Naive thymus-derived CD4-positive, alpha-beta T cell (primary cell): ENCODE measurements at regions not wholly inside any gene's neighbourhood (a gene's known extent, or its start where the extent isn't known, plus 50 kb on each side); places are given as distances from the start of the nearest gene placed in this dataset.

ENCODE experiments used
- ATAC-seq: fragments of 150-1000 bp; cut with Tn5 transposase; 2 replicates; pipeline ENCODE4 v1.10.0; 2021; ENCODE audit warnings: mild to moderate bottlenecking, moderate library complexity
- CTCF ChIA-PET: fragments of 350-600 bp; sonication (Branson Sonifier 250); formaldehyde crosslinking; loops from one replicate; lab custom pipeline; 2021; ENCODE audit warnings: antibody characterized with exemption; lab: Charles Lee
- POLR2A ChIA-PET: fragments of 350-600 bp; sonication (Branson Sonifier 250); formaldehyde crosslinking; loops from one replicate; lab custom pipeline; 2021; ENCODE audit warnings: antibody characterized with exemption, inconsistent platforms; lab: Charles Lee
- DNase-seq, 9 donors: peaks; one replicate each; pipeline versions ENCODE4 v3.0.0 to v3.0.0-alpha.2; 2020 to 2022; ENCODE audit warnings: mixed read lengths in 1 of 9
- H3K27ac ChIP-seq: one replicate; pipeline ENCODE4 v1.7.0; 2013; ENCODE audit warnings: mild to moderate bottlenecking, low read depth, low read length, moderate library complexity
- H3K27me3 ChIP-seq, 2 donors: one replicate each; pipeline ENCODE4 v1.7.0; 2013; ENCODE audit warnings: low read length in 2 of 2, mild to moderate bottlenecking in 2 of 2, moderate library complexity in 2 of 2; ENCODE audit not compliant: control insufficient read depth in 2 of 2, insufficient read depth in 2 of 2
- H3K36me3 ChIP-seq, 3 experiments: 1 replicate in 2 of 3; 2 replicates in 1 of 3; pipeline ENCODE4 v1.7.0; 2013; ENCODE audit warnings: low read length in 3 of 3, mild to moderate bottlenecking in 3 of 3, moderate library complexity in 1 of 3; ENCODE audit not compliant: insufficient read depth in 3 of 3, control insufficient read depth in 2 of 3
- H3K4me1 ChIP-seq, 2 donors: one replicate each; pipeline ENCODE4 v1.7.0; 2013; ENCODE audit warnings: low read length in 2 of 2, mild to moderate bottlenecking in 2 of 2, moderate library complexity in 1 of 2; ENCODE audit not compliant: control insufficient read depth in 2 of 2, insufficient read depth in 2 of 2
- H3K4me3 ChIP-seq: 2 replicates; pipeline ENCODE4 v1.7.0; 2013; ENCODE audit warnings: mild to moderate bottlenecking, low read length
- H3K9me3 ChIP-seq, 3 experiments: 1 replicate in 2 of 3; 2 replicates in 1 of 3; pipeline ENCODE4 v1.7.0; 2013; ENCODE audit warnings: low read length in 3 of 3; ENCODE audit not compliant: control insufficient read depth in 2 of 3
- H3K27ac Mint-ChIP-seq, 9 donors: one replicate each; pipeline ENCODE4 v1.8.0; 2020 to 2022; ENCODE audit warnings: mixed read lengths in 9 of 9, mild to moderate bottlenecking in 8 of 9, moderate library complexity in 5 of 9, inconsistent platforms in 2 of 9
- H3K27me3 Mint-ChIP-seq, 5 donors: one replicate each; pipeline ENCODE4 v1.8.0; 2021 to 2022; ENCODE audit warnings: mixed read lengths in 5 of 5, mild to moderate bottlenecking in 1 of 5
- H3K36me3 Mint-ChIP-seq, 5 donors: one replicate each; pipeline ENCODE4 v1.8.0; 2020 to 2022; ENCODE audit warnings: mixed read lengths in 5 of 5, mild to moderate bottlenecking in 3 of 5, inconsistent platforms in 1 of 5
- H3K4me1 Mint-ChIP-seq, 7 donors: one replicate each; pipeline ENCODE4 v1.8.0; 2020 to 2022; ENCODE audit warnings: mixed read lengths in 7 of 7, mild to moderate bottlenecking in 3 of 7, inconsistent platforms in 1 of 7
- H3K4me3 Mint-ChIP-seq, 10 donors: one replicate each; pipeline ENCODE4 v1.8.0; 2020 to 2022; ENCODE audit warnings: mild to moderate bottlenecking in 10 of 10, mixed read lengths in 10 of 10, moderate library complexity in 6 of 10, inconsistent platforms in 2 of 10
- H3K9me3 Mint-ChIP-seq, 11 donors: one replicate each; pipeline ENCODE4 v1.8.0; 2020 to 2022; ENCODE audit warnings: mixed read lengths in 11 of 11, mild to moderate bottlenecking in 4 of 11, inconsistent platforms in 1 of 11, moderate library complexity in 1 of 11
- intact Hi-C, 2 donors: fragments of 100-400 bp; cut with micrococcal nuclease; formaldehyde crosslinking; loops; one replicate each; pipeline ENCODE4 v1.15.1; 2023

DNA sequence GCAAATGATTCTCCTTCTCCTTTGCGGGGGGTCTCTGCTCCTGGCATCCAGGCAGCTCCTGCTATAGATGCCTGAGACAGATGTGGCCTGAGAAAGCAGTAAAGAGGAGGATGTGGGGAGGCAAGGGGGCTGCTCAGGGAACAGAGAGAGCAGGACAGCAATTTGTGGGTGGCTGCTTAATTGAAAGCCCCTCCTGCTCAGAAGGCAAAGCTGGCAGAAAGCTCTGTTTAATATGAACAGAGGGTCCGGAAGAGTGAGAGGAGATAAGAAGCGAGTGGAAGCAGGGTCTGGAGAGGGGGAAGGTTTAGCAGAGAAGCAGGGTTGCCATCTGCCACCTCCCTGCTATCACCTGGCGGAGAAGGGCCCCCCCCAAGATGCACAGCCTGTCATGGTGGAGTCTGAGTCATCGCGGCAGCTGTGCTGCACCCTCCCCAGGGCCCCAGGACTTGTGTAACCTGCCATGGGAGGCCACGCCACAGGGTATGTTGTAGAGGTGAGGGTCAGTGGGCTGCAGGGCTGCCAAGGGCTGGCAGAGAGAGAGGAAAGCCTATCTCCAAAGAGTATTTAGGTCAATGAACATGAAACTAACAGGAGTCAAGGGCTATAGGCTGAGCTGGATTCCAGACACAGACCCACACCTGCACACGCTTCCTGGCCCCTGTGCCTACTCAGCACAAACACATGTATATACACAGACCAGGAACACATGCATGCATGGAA is 1109.8 kb upstream of the AUTS2 start:
- peaks cover 0 to 8% (median 0%) of the 10 kb centered on the region in 3 experiments for H3K9me3 ChIP-seq
- no peak overlapping the region for H3K4me3 ChIP-seq
- no peaks in the 10 kb centered on the region for H3K27me3 ChIP-seq
- no peaks in the 10 kb centered on the region for H3K4me1 ChIP-seq
- H3K9me3 Mint-ChIP-seq = peaks cover 0 to 29% (median 15%) of the 10 kb centered on the region in 11 donors
- no peak overlapping the region for H3K27ac Mint-ChIP-seq
- peaks cover 0 to 4% (median 0%) of the 10 kb centered on the region in 7 donors for H3K4me1 Mint-ChIP-seq
- DNase-seq (no peak), ATAC-seq (no peak)
- H3K27ac ChIP-seq = no peak overlapping the region
- H3K36me3 Mint-ChIP-seq = no peaks in the 10 kb centered on the region
- CTCF ChIA-PET = no interaction called here
- intact Hi-C loops = no loop called here
- POLR2A ChIA-PET = no interaction called here
- H3K4me3 Mint-ChIP-seq = no peak overlapping the region
- H3K27me3 Mint-ChIP-seq = no peaks in the 10 kb centered on the region
- no peaks in the 10 kb centered on the region for H3K36me3 ChIP-seq

DNA sequence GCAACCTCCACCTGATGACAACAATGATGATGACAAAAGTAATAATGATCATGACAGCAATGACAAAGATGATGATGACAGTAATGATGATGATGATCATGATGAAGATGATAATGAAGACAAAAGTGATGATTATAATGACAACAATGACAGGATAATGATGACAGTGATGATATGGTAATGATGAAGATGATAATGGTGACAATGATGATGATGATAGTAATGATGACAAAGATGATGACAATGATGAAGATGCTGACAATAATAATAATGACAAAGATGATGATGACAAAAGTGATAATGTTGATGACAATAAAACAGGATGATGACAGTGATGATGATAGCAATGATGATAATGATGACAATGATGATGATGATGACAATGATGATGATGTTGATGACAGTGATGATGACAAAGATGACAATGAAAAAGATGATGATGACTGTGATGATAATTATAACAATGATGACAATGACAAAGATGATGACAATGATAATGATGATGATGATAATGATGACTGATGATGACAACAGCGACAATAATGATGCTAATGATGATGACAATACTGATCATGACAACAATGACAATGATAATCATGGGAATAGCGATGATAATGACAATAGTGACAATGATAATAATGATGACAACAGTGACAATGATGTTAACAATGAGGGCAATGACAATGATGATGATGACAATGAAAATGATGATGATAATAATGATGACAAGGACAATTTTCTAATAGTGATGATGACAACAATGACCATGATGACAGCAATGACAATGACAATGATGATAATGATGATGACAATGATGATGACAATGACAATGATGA is 1106.5 kb upstream of the AUTS2 start:
- Mint-ChIP-seq H3K27ac (no peak overlapping the region), H3K4me3 (no peak overlapping the region), H3K27me3 (no peaks in the 10 kb centered on the region), H3K4me1 (peaks cover 0 to 1% (median 0%) of the 10 kb centered on the region in 7 donors), H3K36me3 (no peaks in the 10 kb centered on the region), H3K9me3 (peaks cover 0 to 22% (median 13%) of the 10 kb centered on the region in 11 donors)
- Histone ChIP-seq H3K4me3 (no peak overlapping the region), H3K27ac (no peak overlapping the region), H3K4me1 (no peaks in the 10 kb centered on the region), H3K36me3 (no peaks in the 10 kb centered on the region), H3K9me3 (peaks cover 0 to 8% (median 0%) of the 10 kb centered on the region in 3 experiments), H3K27me3 (no peaks in the 10 kb centered on the region)
- ChIA-PET CTCF (no interaction called here), POLR2A (no interaction called here)
- ATAC-seq (no peak), DNase-seq (no peak)
- intact Hi-C loops = no loop called here

DNA sequence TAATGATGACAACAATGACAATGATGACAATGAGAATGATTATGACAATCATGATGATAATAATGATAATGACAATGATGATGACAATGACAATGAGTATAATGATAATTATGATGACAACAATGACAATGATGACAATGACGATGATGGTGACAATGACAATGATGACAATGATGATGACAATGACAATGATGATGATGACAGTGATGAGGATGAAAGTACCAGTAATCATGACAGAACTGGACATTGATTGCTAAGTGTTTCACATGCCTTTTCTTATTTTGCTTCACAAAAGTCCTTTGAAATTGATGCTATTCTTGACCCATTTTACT is 1106.0 kb upstream of the AUTS2 start:
- Histone ChIP-seq H3K27ac (no peak overlapping the region), H3K9me3 (peaks cover 0 to 8% (median 0%) of the 10 kb centered on the region in 3 experiments), H3K4me1 (no peaks in the 10 kb centered on the region), H3K36me3 (no peaks in the 10 kb centered on the region), H3K27me3 (no peaks in the 10 kb centered on the region), H3K4me3 (no peak overlapping the region)
- ATAC-seq (no peak), DNase-seq (no peak)
- Mint-ChIP-seq H3K27me3 (no peaks in the 10 kb centered on the region), H3K9me3 (peaks cover 0 to 25% (median 13%) of the 10 kb centered on the region in 11 donors), H3K36me3 (no peaks in the 10 kb centered on the region), H3K27ac (no peak overlapping the region), H3K4me3 (no peak overlapping the region), H3K4me1 (peaks cover 0 to 1% (median 0%) of the 10 kb centered on the region in 7 donors)
- POLR2A ChIA-PET = no interaction called here
- intact Hi-C loops = no loop called here
- CTCF ChIA-PET = no interaction called here

DNA sequence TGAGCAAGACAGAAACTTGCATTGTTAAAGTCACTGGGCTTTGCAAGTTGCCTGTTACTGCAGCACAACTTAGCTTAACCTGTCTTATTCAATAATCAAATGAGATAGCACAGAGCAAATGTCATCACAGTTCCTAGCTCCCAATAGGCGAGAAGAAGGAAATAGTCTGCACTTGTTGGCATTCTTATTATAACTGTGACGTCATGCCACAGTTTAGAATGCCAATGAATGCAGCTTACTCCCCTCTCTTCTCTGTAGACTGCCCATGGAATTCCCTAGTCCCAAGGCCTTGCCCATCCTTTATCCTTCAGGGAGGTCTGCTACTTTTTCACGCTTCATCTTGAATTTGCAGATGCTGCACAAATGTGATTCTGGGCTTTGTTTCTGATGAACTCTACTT is 1094.9 kb upstream of the AUTS2 start:
- H3K27ac Mint-ChIP-seq = no peak overlapping the region
- H3K36me3 Mint-ChIP-seq = no peaks in the 10 kb centered on the region
- peaks cover 4 to 40% (median 15%) of the 10 kb centered on the region in 11 donors for H3K9me3 Mint-ChIP-seq
- POLR2A ChIA-PET = no interaction called here
- Histone ChIP-seq H3K27ac (no peak overlapping the region), H3K4me1 (no peaks in the 10 kb centered on the region), H3K9me3 (no peaks in the 10 kb centered on the region), H3K4me3 (no peak overlapping the region), H3K27me3 (no peaks in the 10 kb centered on the region), H3K36me3 (no peaks in the 10 kb centered on the region)
- intact Hi-C loops = no loop called here
- H3K4me1 Mint-ChIP-seq = no peaks in the 10 kb centered on the region
- no peak overlapping the region for H3K4me3 Mint-ChIP-seq
- H3K27me3 Mint-ChIP-seq = no peaks in the 10 kb centered on the region
- CTCF ChIA-PET = no interaction called here
- no peak for ATAC-seq
- no peak for DNase-seq

DNA sequence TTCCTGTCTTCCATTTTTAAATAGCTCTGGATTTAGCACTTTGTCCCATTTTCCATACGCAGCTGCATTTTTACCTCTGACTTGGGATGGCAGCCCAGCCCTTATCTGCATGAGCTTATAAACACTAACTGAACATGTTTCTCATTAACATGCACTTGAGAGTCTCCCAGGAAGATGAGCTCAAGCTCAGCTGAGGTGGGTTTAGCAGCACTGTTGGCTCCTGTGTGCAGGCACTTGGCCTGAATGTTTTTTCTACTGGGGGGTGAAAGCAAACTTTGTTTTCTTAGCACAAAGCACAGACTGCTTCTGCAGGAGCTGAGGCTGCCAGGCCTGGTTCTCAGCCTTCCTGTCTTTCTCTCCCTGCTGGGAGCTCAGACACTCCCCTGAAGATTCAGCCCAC is 1093.6 kb upstream of the AUTS2 start:
- Mint-ChIP-seq H3K4me3 (no peak overlapping the region), H3K36me3 (peaks cover 0 to 5% (median 0%) of the 10 kb centered on the region in 5 donors), H3K27ac (no peak overlapping the region), H3K9me3 (peaks cover 12 to 48% (median 21%) of the 10 kb centered on the region in 11 donors), H3K27me3 (no peaks in the 10 kb centered on the region), H3K4me1 (no peaks in the 10 kb centered on the region)
- H3K4me3 ChIP-seq = no peak overlapping the region
- no peaks in the 10 kb centered on the region for H3K4me1 ChIP-seq
- DNase-seq = no peak
- POLR2A ChIA-PET = no interaction called here
- ATAC-seq = no peak
- H3K27me3 ChIP-seq = no peaks in the 10 kb centered on the region
- no peak overlapping the region for H3K27ac ChIP-seq
- H3K9me3 ChIP-seq = peaks cover 0 to 10% (median 0%) of the 10 kb centered on the region in 3 experiments
- intact Hi-C loops = no loop called here
- no peaks in the 10 kb centered on the region for H3K36me3 ChIP-seq
- CTCF ChIA-PET = no interaction called here

DNA sequence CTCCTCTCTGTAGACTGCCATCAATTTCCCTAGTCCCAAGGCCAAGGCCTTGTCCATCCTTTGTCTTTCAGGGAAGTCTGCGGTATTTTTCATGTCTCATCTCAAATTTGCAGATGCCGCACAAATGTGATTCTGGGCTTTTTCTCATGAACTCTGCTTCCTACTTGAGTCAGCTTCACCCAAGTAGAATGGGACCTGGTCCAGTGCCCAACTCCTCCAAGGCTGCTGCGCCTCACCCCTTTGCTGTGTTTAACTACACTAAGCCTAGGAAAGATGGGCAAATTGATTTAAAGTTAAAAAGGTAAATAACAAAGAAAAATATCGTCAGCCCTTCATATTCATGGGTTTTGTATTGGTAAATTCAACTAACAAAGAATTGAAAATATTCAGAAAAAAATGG is 1092.6 kb upstream of the AUTS2 start:
- intact Hi-C loops = no loop called here
- no peaks in the 10 kb centered on the region for H3K4me1 Mint-ChIP-seq
- no peak overlapping the region for H3K27ac Mint-ChIP-seq
- H3K4me3 Mint-ChIP-seq = no peak overlapping the region
- Histone ChIP-seq H3K4me1 (no peaks in the 10 kb centered on the region), H3K27me3 (no peaks in the 10 kb centered on the region), H3K36me3 (no peaks in the 10 kb centered on the region), H3K4me3 (no peak overlapping the region), H3K27ac (no peak overlapping the region), H3K9me3 (peaks cover 0 to 13% (median 0%) of the 10 kb centered on the region in 3 experiments)
- CTCF ChIA-PET = no interaction called here
- DNase-seq = no peak
- H3K36me3 Mint-ChIP-seq = peaks cover 0 to 8% (median 0%) of the 10 kb centered on the region in 5 donors
- no peaks in the 10 kb centered on the region for H3K27me3 Mint-ChIP-seq
- H3K9me3 Mint-ChIP-seq = peaks cover 12 to 48% (median 27%) of the 10 kb centered on the region in 11 donors
- no peak for ATAC-seq
- POLR2A ChIA-PET = no interaction called here
